Fibroblast of lung (primary cell): ENCODE measurements at regions not wholly inside any gene's neighbourhood (a gene's known extent, or its start where the extent isn't known, plus 50 kb on each side); places are given as distances from the start of the nearest gene placed in this dataset.

Experiments used
- DNase-seq, 2 donors: peaks; one replicate each; pipeline versions ENCODE4 v3.0.0 to v3.0.0-alpha.2; 2010; ENCODE audit warnings: low read depth in 2 of 2
- H2AFZ ChIP-seq: 2 replicates; pipeline ENCODE4 v1.5.1; 2012; ENCODE audit warnings: low read length, control low read depth, inconsistent platforms
- H3K27ac ChIP-seq: 2 replicates; pipeline ENCODE4 v1.5.1; 2011; ENCODE audit warnings: low read length, control low read depth; ENCODE audit not compliant: insufficient read depth
- H3K27me3 ChIP-seq: 2 replicates; pipeline ENCODE4 v1.5.1; 2011; ENCODE audit warnings: mild to moderate bottlenecking, low read length; ENCODE audit not compliant: control insufficient read depth, insufficient read depth
- H3K36me3 ChIP-seq: 2 replicates; pipeline ENCODE4 v1.5.1; 2011; ENCODE audit warnings: low read length; ENCODE audit not compliant: control insufficient read depth, insufficient read depth
- H3K4me1 ChIP-seq: 2 replicates; pipeline ENCODE4 v1.5.1; 2011; ENCODE audit warnings: low read length; ENCODE audit not compliant: control insufficient read depth, insufficient read depth; ENCODE audit errors: extremely low read depth
- H3K4me2 ChIP-seq: 2 replicates; pipeline ENCODE4 v1.5.1; 2011; ENCODE audit warnings: low read length, control low read depth; ENCODE audit not compliant: insufficient read depth; ENCODE audit errors: extremely low read depth
- H3K4me3 ChIP-seq, 4 experiments: fragments of 200-600 bp in 1 of 4; sonication (generic) in 1 of 4; replicated peaks in 1 of 4; 2 replicates each; pipeline ENCODE4 v1.5.1; 2011 to 2016; ENCODE audit warnings: low read length in 4 of 4, low read depth in 3 of 4, mild to moderate bottlenecking in 3 of 4, control low read depth in 2 of 4, inconsistent platforms in 1 of 4, mixed read lengths in 1 of 4; ENCODE audit not compliant: insufficient read depth in 1 of 4; ENCODE audit errors: control extremely low read depth in 1 of 4
- H3K79me2 ChIP-seq: 2 replicates; pipeline ENCODE4 v1.5.1; 2012; ENCODE audit warnings: mild to moderate bottlenecking, low read length, inconsistent platforms; ENCODE audit not compliant: control insufficient read depth, insufficient read depth
- H3K9ac ChIP-seq: 2 replicates; pipeline ENCODE4 v1.5.1; 2011; ENCODE audit warnings: mild to moderate bottlenecking, low read length, control low read depth; ENCODE audit not compliant: insufficient read depth
- H3K9me3 ChIP-seq: 2 replicates; pipeline ENCODE4 v1.5.1; 2012; ENCODE audit warnings: low read depth, low read length; ENCODE audit not compliant: control insufficient read depth, insufficient read depth
- H4K20me1 ChIP-seq: 2 replicates; pipeline ENCODE4 v1.5.1; 2011; ENCODE audit warnings: low read length; ENCODE audit not compliant: control insufficient read depth, insufficient read depth; ENCODE audit errors: extremely low read depth
- CTCF ChIP-seq, 2 donors: IDR thresholded peaks in 1 of 2; conservative IDR thresholded peaks in 1 of 2; 1 replicate in 1 of 2; 2 replicates in 1 of 2; pipeline ENCODE4 v1.5.1; 2011 to 2012; ENCODE audit warnings: low read length in 2 of 2, control low read depth in 1 of 2, inconsistent platforms in 1 of 2, low read depth in 1 of 2, mild to moderate bottlenecking in 1 of 2
- EZH2 ChIP-seq: IDR thresholded peaks from 2 replicates; pipeline ENCODE4 v1.5.1; 2012; ENCODE audit warnings: low read length, control low read depth, mild to moderate bottlenecking; ENCODE audit errors: missing control alignments

DNA sequence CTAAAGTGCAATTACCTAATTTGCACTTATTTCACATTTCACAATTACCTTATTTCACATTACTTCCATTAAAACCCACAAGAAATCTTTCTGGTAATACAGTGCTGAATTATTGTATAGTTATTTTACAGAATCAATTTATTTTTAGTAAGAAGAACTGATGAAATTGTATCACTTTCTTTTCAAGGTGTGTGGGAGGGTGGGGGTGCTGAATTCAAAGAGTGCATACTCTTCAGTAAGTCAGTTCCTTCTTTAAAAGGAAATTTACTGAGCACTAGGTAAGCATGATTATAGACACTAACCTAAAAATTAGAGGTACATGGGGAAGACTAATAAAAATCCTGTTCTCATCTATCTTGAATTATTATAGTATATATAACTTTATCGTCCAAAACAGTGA lies 731.6 kb upstream of the ADGRL4 start:
- Histone ChIP-seq H4K20me1 (no peaks in the 10 kb centered on the region), H3K27me3 (no peaks in the 10 kb centered on the region), H3K9ac (no peak overlapping the region), H3K9me3 (no peaks in the 10 kb centered on the region), H3K79me2 (no peaks in the 10 kb centered on the region), H3K4me3 (no peak overlapping the region), H3K4me1 (no peaks in the 10 kb centered on the region), H3K36me3 (no peaks in the 10 kb centered on the region), H3K4me2 (no peak overlapping the region), H2AFZ (no peak overlapping the region), H3K27ac (no peak overlapping the region)
- DNase-seq: no peak
- no peak for TF ChIP-seq CTCF (conservative IDR thresholded peaks at IDR 0.05 in 1 of 2, IDR thresholded peaks at IDR 0.05 in 1 of 2; ENCODE audit: low read depth in 1 of 2, low read length in 2 of 2)
- TF ChIP-seq EZH2: no peak

GRCh38 chr1:79737193-79737592 lies 730.7 kb upstream of the ADGRL4 start:
- Histone ChIP-seq H3K4me2 (no peak overlapping the region), H3K4me1 (no peaks in the 10 kb centered on the region), H3K79me2 (no peaks in the 10 kb centered on the region), H2AFZ (no peak overlapping the region), H3K36me3 (no peaks in the 10 kb centered on the region), H3K4me3 (no peak overlapping the region), H3K27me3 (no peaks in the 10 kb centered on the region), H4K20me1 (no peaks in the 10 kb centered on the region), H3K27ac (no peak overlapping the region), H3K9ac (no peak overlapping the region), H3K9me3 (no peaks in the 10 kb centered on the region)
- no peak for DNase-seq
- TF ChIP-seq EZH2: no peak
- TF ChIP-seq CTCF (conservative IDR thresholded peaks at IDR 0.05 in 1 of 2, IDR thresholded peaks at IDR 0.05 in 1 of 2; ENCODE audit: low read depth in 1 of 2, low read length in 2 of 2): no peak

DNA sequence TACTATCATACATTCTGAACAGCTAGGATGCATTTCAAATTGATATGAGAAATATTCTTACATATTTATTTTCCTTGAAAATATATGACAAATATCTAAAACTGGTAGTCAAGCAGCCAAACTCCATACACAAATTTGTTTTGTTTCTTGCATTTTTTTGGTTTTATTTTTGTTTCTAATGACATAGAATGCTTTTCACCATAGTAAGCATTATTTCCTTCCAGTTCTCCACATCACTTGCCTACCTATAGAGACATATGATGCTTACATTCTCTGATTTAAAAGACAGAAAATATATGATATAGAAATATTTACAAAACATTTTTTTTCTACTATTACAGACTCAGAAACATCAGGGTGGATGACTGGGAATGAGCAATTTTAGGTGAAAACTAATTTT lies 726.4 kb upstream of the ADGRL4 start:
- H2AFZ ChIP-seq: no peak overlapping the region
- no peak for DNase-seq
- no peak overlapping the region for H3K4me3 ChIP-seq
- H3K27me3 ChIP-seq: no peaks in the 10 kb centered on the region
- H3K4me1 ChIP-seq: no peaks in the 10 kb centered on the region
- no peak for TF ChIP-seq EZH2
- TF ChIP-seq CTCF (conservative IDR thresholded peaks at IDR 0.05 in 1 of 2, IDR thresholded peaks at IDR 0.05 in 1 of 2; ENCODE audit: low read depth in 1 of 2, low read length in 2 of 2): no peak
- no peaks in the 10 kb centered on the region for H3K79me2 ChIP-seq
- no peaks in the 10 kb centered on the region for H3K9me3 ChIP-seq
- H4K20me1 ChIP-seq: no peaks in the 10 kb centered on the region
- no peak overlapping the region for H3K4me2 ChIP-seq
- H3K9ac ChIP-seq: no peak overlapping the region
- no peak overlapping the region for H3K27ac ChIP-seq
- no peaks in the 10 kb centered on the region for H3K36me3 ChIP-seq
